Femur (tissue), 1 donor: ENCODE measurements at regions not wholly inside any gene's neighbourhood (a gene's known extent, or its start where the extent isn't known, plus 50 kb on each side); places are given as distances from the start of the nearest gene placed in this dataset.
A peak's percentile ranks its signal among the peaks of the same experiment; 100 is the strongest.

Experiments
- DNase-seq: peaks from one replicate; pipeline ENCODE4 v3.0.0-alpha.2; 2017

- DNase-seq: peak; percentile 38
Measured at GRCh38 chr10:129140921-129141885, 325.8 kb upstream of the MGMT start.

DNA sequence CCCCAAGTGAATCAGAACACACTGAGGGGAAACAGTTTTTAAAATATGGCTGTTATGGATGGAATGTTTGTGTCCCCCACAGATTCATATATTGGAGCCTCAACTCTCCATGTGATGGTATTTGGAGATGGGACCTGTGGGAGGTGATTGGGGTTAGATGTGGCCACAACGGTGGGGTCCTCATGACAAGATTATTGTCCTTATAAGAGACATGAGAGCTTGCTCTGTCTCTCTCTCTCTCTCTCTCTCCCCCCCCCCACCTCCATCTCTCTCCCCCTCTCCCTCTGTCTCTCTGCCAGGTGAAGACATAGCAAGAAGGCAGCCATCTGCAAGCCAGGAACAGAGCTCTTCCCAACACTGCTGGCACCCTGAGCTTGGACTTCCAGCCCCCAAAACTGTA is 315.8 kb upstream of the MGMT start:
- no peak for DNase-seq

DNA sequence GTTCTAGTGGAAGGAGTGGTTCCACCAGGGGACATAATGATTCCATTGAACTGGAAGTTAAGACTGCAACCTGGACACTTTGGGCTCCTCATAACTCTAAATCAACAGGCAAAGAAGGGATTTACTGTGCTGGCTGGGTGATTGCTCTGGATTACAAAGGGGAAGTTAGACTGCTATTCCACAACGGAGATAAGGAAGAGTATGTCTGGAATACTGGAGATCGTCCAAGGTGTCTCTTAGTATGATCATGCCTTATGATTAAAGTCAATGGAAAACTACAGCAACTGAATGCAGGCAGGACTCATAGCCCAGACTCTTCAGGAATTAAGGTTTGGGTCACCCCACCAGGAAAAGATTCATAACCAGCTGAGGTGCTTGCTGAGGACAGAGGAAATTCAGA is 310.6 kb upstream of the MGMT start:
- no peak for DNase-seq

GRCh38 chr10:129157185-129157584 is 309.9 kb upstream of the MGMT start:
- no peak for DNase-seq

DNA sequence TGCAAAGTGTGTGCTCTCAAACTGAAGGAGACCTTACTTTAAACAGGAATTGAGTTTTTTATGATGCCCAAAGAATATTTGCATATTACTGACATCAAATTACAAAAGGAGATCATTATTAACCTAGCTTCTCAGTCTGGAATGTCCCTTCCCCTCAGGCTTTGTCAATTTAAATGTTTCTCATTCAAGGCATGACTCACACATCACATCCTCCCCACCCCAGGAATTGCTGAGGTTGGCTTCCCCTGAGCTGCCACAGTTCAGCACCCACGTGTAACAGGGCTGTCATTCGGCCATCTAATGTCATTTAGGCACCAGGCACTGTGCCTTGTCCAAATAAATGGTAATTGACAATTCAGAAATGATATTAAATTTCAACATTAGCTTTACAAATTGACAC is 305.9 kb upstream of the MGMT start:
- no peak for DNase-seq

- DNase-seq: no peak
Measured at GRCh38 chr10:129163531-129163930, 303.5 kb upstream of the MGMT start.

GRCh38 chr10:129165076-129165720 is 301.8 kb upstream of the MGMT start:
- DNase-seq: no peak

DNA sequence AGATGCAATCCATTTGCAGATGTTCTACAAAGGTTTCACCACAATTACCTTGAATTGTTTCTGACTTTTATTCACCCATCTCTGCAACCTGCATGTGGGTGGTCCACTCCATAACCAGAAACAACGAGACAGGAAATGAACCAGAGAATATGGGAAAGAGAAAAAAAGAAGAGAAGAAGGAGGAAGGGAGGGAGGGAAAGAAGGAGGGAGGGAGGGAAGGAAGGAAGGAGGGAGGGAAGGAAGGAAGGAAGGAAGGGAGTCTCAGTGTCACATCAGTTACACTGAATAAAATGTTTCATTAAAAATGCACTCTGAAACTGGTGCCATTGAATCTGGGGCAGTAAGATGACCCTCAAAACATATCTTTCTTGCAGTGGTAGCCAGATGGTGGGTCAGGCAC is 301.3 kb upstream of the MGMT start:
- DNase-seq: no peak

DNA sequence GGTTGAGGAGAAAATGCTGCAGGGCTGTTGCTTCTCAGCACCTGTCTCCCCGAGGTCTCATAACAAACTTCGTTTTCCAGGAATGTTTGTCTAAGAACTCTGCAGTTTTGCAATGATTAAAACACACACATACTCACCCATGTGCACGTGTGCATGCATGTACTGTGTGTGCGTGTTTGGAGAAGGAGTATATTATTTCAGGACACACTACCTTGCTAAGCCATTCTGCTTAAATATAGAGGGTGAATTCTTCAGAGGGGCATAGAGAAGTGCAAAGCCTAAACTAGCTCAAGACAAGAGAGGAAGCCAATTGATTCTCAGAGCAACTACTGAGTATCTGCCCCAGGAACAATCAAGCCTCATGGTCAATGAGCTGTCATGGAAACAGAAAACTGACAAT is 298.4 kb upstream of the MGMT start:
- DNase-seq: no peak

- DNase-seq: no peak
Measured at GRCh38 chr10:129169115-129169514, 297.9 kb upstream of the MGMT start.

DNA sequence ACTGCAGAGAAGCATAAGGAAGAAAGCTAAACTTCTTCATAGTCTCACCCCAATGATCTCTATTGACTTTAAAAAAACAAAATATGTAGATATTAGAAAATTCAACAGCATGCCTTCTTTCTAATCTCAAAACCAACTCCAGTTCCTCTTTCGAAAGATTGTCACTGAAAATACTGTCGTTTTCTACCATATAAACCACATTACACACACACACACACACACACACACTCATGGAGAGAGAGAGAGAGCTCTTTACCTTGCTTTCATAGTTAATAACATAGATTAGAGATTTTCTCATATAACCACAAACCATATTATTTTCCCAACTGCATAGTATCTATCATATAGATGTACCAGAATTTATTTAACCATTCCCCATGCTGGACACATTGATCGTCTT is 296.2 kb upstream of the MGMT start:
- no peak for DNase-seq

DNA sequence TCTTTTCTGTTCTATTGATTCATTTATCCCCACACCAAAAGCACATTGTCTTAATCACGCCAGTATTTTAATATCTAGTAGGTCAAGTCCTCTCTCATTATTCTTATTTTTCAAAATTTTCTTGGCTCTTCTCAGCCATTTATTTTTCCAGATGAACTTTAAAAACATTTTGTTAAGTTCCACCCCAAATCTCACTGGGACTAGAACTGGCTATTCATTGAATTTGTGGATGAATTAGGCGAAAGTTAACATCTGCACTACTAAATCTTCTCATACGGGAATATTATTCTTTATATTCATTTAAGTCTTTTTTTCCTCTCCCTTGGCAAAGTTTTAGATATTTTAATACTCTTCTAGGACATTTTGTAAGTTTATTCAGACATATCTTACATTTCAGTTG is 295.2 kb upstream of the MGMT start:
- no peak for DNase-seq

GRCh38 chr10:129174232-129175014 is 292.6 kb upstream of the MGMT start:
- no peak for DNase-seq

- peak; percentile 43 for DNase-seq
Measured at GRCh38 chr10:129179245-129179971, 287.6 kb upstream of the MGMT start.

DNA sequence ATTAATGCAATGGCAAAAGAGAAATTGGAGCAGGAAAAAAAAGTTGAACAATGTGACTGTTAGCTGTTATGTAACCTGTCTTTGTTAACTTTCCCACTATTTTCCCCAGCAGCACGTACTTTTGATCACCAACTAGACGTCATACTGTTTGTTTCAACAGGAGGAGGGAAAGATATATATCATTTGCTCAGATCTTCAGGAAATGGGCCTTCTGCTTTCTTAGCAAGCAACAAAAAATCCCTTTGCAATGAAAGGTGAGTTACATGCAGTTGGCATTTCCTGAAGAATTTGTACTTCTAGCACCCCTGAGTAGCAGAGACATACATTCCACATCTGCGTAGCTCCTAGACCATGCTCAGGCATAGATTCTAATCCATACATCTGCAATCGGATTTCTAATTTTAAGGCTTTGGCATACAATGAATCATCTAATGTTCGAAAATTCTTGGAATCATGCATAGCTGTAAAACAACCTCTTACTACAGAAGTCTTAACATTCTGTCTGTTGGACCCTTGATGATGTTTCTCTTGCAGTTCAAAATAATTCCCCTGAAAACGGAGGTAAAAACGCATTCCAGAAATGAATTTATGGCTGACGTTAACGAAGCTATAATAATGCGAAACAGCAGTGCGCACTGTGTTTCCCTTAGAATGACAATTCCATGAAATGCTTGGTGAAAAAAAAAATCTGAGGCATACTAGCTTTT is 286.9 kb upstream of the MGMT start:
- no peak for DNase-seq

GRCh38 chr10:129184196-129184595 is 282.8 kb upstream of the MGMT start:
- DNase-seq: peak; percentile 68

GRCh38 chr10:129187331-129187730 is 279.7 kb upstream of the MGMT start:
- no peak for DNase-seq

- DNase-seq: peak; percentile 44
Measured at GRCh38 chr10:129191797-129192196, 275.2 kb upstream of the MGMT start.

- peak; percentile 88 for DNase-seq
Measured at GRCh38 chr10:129192344-129193128, 274.5 kb upstream of the MGMT start.

- DNase-seq: peak; percentile 32
Measured at GRCh38 chr10:129193148-129193547, 273.9 kb upstream of the MGMT start.

DNA sequence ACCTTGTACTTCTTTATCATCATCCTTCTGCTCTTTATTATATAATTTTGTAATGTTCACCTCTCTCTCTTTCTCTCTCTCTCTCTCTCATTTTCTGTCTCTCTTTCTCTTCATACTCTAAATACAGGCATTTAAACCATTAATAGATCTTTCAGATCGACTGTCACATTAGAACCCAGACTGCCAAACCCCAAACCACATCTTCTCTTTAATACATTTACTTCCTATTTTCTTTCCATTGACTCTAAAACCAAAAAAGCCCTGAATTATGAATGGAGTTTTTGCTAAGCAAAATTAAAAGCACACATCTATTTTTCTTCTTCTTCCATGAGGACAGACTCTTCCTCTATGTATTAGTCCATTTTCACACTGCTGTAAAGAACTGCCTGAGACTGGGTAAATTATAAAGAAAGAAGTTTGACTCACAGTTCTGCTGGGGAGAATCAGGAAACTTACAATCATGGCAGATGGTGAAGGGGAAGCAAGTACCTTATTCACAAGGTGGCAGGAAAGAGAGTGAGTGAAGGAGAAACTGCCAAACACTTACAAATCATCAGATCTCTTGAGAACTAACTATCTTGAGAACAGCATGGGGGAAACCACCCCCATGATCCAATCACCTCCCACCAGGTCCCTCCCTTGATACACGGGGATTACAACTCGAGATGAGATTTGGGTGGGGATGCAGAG is 272.7 kb upstream of the MGMT start:
- DNase-seq: no peak
